HepG2 (cell line): ENCODE measurements at regions not wholly inside any gene's neighbourhood (a gene's known extent, or its start where the extent isn't known, plus 50 kb on each side); places are given as distances from the start of the nearest gene placed in this dataset.

Experiments
- FOXA1 ChIP-seq, 2 experiments: fragments of 450-650 bp in 1 of 2; sonication (generic) in 1 of 2; formaldehyde crosslinking in 1 of 2; IDR thresholded peaks; 2 replicates each; pipeline versions ENCODE4 v1.4.0 to v1.6.1; 2016 to 2020; ENCODE audit warnings: missing genetic modification reagents in 1 of 2
- JDP2 ChIP-seq: sonication (generic); formaldehyde crosslinking; IDR thresholded peaks from 2 replicates; pipeline ENCODE4 v1.8.1; 2022; ENCODE audit warnings: missing genetic modification reagents, borderline replicate concordance
- THRA ChIP-seq: sonication (generic); formaldehyde crosslinking; IDR thresholded peaks from 2 replicates; pipeline ENCODE4 v1.4.0; 2020; ENCODE audit warnings: missing genetic modification reagents, borderline replicate concordance
- ZNF746 ChIP-seq: sonication (generic); formaldehyde crosslinking; IDR thresholded peaks from 2 replicates; pipeline ENCODE4 v1.8.0; 2022; ENCODE audit warnings: mild to moderate bottlenecking, missing genetic modification reagents
- ZNF768 ChIP-seq: sonication (generic); formaldehyde crosslinking; IDR thresholded peaks from 2 replicates; pipeline ENCODE4 v1.4.0; 2020; ENCODE audit warnings: missing genetic modification reagents

- TF ChIP-seq JDP2 (CRISPR knock-in tag) (no peak), ZNF768 (no peak), THRA (CRISPR knock-in tag) (no peak), FOXA1 (IDR thresholded peaks at IDR 0.05) (no peak), FOXA1 (CRISPR knock-in tag; IDR thresholded peaks at IDR 0.05) (no peak), ZNF746 (CRISPR knock-in tag) (no peak)
Measured at GRCh38 chrX:69069876-69070275, 95.4 kb downstream of the PJA1 start.
